GM21723 (cell line): ENCODE measurements at regions not wholly inside any gene's neighbourhood (a gene's known extent, or its start where the extent isn't known, plus 50 kb on each side); places are given as distances from the start of the nearest gene placed in this dataset.
"Not testable (repeated sequence)": the region's sequence is repeated elsewhere in the genome, so short reads cannot be mapped to it uniquely, and the experiment has no call there.

Experiments used
- ATAC-seq: cut with Tn5 transposase; IDR thresholded peaks from one replicate; pipeline ENCODE4 v1.9.1; 2021; ENCODE audit warnings: mild to moderate bottlenecking, moderate library complexity; ENCODE audit not compliant: unreplicated experiment

GRCh38 chr2:44051593-44052347 is 56.0 kb upstream of the LRPPRC start:
- ATAC-seq = no peak

DNA sequence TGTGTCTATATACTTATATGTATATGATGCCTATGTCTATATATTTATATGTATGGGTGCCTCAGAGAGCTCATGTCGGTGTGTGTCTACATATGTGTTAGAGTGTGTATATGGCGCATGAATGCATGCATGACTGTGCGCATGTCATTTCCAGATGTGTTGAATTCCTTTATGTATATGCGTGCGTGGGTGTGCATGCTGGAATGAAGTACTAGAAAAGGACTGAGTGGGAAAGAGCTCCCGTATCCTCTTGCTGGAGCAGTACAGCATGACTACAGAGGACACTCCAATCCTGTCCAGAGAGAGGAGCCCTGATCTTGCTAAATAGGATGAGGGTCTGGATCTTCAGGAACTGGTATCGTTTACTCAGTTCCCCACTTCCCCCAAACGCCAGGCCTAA is 56.8 kb upstream of the LRPPRC start:
- no peak for ATAC-seq

DNA sequence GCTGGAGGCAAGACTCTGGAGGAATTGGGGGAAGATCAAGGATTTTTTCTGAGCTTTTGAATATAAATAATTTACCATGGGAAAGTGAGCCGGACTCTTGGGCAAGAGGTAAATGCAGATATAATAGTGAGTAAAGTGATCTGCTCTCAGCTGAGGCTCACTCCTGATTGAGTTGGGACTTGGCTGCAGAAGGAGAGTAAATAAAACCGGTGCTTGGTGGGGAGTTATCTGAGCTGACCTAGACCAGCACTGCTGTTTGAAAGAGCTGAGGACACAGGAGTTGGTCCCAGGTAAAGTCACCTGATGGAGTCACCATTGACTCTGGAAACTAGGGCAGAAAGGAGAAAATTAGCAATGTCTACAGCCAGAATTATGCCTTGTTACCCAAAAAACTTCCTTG is 57.3 kb upstream of the LRPPRC start:
- no peak for ATAC-seq

DNA sequence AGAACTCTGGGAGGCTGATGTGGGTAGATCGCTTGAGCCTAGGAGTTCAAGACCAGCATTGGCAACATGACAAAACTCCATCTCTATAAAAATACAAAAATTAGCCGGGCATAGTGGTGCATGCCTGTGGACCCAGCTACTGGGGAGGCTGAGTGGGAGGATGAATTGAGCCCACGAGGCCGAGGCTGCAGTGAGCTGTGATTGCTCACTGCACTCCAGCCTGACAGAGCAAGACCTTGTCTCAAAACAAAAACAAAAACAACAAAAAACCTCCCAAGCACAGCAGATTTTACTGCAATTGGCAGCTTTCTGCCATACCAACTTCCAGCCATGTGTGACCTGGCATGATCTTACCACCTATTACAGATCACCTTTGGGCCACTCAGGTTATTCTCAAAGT is 57.7 kb upstream of the LRPPRC start:
- no peak for ATAC-seq

GRCh38 chr2:44055229-44055628 is 59.4 kb upstream of the LRPPRC start:
- ATAC-seq = no peak

DNA sequence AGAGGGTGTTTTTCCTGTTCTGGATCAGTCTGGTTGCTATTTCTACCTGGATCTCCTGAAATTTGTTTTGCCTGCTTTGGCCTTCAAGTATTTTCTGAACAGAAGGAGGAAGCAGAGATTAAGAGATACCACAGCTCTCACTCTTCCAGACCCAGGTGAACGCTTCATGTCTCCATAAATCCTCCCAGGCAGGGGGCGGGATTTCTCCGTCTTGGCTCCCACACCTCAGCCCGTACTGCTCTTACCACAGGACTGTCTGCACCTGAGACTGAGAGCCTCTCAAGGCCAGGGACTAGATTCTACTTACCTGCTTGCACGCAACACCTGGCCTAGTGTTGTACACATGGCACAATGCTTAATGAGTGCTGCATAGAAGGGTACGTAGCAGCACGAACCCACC is 59.9 kb upstream of the LRPPRC start:
- ATAC-seq = no peak

GRCh38 chr2:44056947-44057346 is 61.2 kb upstream of the LRPPRC start:
- no peak for ATAC-seq

GRCh38 chr2:44060286-44060685 is 64.5 kb upstream of the LRPPRC start:
- ATAC-seq = not testable (repeated sequence)

GRCh38 chr2:44060990-44061389 is 65.2 kb upstream of the LRPPRC start:
- ATAC-seq = no peak

DNA sequence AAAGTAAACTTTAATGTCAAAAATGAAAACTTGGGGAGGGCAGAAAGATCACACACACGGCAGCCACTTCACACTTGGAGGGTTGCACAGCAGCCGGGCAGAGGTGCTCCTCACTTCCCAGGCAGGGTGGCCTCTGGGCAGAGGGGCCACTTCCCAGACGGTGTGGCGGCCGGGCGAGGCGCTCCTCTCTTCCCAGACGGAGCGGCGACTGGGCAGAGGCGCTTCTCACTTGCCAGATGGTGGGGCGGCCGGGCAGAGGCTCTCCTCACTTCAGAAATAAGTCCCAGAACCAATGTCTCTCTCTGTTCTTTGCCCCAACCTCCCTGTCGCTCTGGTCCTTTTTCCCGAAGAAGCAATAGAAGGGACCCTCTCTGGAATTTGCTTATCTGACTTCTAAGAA is 65.7 kb upstream of the LRPPRC start:
- no peak for ATAC-seq

GRCh38 chr2:44061876-44062275 is 66.1 kb upstream of the LRPPRC start:
- ATAC-seq = no peak

- no peak for ATAC-seq
Measured at GRCh38 chr2:44063033-44063432, 67.2 kb upstream of the LRPPRC start.

GRCh38 chr2:44064281-44064680 is 68.5 kb upstream of the LRPPRC start:
- not testable (repeated sequence) for ATAC-seq

- ATAC-seq = not testable (repeated sequence)
Measured at GRCh38 chr2:44067012-44067790, 71.4 kb upstream of the LRPPRC start.

- ATAC-seq = not testable (repeated sequence)
Measured at GRCh38 chr2:44067791-44068181, 72.0 kb upstream of the LRPPRC start.

GRCh38 chr2:44071454-44072046 is 75.8 kb upstream of the LRPPRC start:
- no peak for ATAC-seq

GRCh38 chr2:44073667-44074066 is 77.9 kb upstream of the LRPPRC start:
- ATAC-seq = not testable (repeated sequence)

GRCh38 chr2:44074795-44075194 is 79.0 kb upstream of the LRPPRC start:
- ATAC-seq = not testable (repeated sequence)

- ATAC-seq = no peak
Measured at GRCh38 chr2:44075541-44075940, 79.8 kb upstream of the LRPPRC start.

- no peak for ATAC-seq
Measured at GRCh38 chr2:44077942-44078511, 82.2 kb upstream of the LRPPRC start.

DNA sequence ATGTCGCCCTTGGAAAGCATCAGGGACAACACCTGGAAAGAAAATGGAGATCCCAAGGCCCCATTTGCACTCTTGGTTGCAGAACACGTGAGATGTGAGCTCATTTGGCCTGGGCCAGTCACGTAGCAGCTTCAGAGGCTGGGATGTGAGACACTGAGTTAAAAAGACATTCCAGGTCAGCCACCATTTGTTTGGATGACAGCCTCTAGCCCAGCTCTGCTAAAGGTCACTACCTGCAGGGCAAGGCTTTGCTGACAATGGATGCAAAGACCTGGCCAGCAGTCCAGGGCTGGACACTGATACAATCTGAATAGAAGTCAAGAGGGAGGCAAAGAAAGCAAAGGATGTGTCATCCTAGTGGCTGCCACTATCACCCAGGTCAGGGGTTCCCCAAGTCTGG is 83.9 kb upstream of the LRPPRC start:
- ATAC-seq = no peak

DNA sequence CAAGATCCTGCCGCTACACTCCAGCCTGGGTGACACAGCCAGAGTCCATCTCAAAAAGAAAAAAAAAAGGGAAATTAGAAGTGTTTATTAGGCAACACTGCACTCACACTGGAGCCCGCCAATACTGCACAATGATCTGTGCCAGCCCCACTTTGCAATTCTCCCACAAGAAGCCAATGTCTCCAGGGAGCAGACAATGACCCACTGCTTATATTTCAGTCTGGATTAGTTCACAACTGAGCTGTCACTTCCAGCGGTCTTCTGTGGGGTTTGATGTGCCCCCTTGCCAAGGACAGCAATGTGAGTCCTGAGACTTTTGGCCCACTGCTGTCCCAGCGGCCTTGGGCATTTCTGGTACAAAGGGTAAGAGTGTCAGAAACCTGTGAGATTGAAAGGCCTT is 85.6 kb upstream of the PPM1B start:
- ATAC-seq = no peak
